C4-2B (cell line): ENCODE measurements at regions not wholly inside any gene's neighbourhood (a gene's known extent, or its start where the extent isn't known, plus 50 kb on each side); places are given as distances from the start of the nearest gene placed in this dataset.

Source experiments
- H3K27ac ChIP-seq: fragments of 450-650 bp; 2 replicates; pipeline ENCODE4 v1.5.1; 2017
- ZFX ChIP-seq: fragments of 450-650 bp; IDR thresholded peaks from 2 replicates; pipeline ENCODE4 v1.6.1; 2017
- TF ChIP-seq, protein P1 (sequence below): fragments of 450-650 bp; conservative IDR thresholded peaks from 2 replicates; pipeline ENCODE4 v1.5.1; 2017; ENCODE audit warnings: mild to moderate bottlenecking

DNA sequence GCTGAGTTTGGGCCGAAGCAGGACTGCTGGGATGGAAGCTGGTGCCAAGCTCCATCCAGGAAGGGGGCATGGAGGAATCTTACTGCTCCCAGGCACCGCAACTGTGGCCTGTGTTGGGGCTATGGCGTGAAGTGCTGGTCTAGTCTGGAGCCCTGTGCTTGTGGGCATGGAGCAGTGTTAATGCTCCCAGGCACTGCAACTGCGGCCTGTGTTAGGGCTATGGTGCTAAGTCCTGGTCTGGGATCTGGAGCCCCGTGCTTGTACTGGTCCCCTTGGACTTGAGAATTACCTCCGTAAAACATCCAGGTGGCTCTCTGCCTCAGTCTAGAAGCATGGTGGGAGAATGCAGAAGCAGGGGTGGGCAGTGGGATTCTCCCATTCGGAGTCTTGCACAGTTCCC, 1379.4 kb upstream of the ACVR2A start:
- no peak for TF ChIP-seq ZFX
- TF ChIP-seq, protein P1, sequence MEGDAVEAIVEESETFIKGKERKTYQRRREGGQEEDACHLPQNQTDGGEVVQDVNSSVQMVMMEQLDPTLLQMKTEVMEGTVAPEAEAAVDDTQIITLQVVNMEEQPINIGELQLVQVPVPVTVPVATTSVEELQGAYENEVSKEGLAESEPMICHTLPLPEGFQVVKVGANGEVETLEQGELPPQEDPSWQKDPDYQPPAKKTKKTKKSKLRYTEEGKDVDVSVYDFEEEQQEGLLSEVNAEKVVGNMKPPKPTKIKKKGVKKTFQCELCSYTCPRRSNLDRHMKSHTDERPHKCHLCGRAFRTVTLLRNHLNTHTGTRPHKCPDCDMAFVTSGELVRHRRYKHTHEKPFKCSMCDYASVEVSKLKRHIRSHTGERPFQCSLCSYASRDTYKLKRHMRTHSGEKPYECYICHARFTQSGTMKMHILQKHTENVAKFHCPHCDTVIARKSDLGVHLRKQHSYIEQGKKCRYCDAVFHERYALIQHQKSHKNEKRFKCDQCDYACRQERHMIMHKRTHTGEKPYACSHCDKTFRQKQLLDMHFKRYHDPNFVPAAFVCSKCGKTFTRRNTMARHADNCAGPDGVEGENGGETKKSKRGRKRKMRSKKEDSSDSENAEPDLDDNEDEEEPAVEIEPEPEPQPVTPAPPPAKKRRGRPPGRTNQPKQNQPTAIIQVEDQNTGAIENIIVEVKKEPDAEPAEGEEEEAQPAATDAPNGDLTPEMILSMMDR, result no peak
- H3K27ac ChIP-seq, result no peak overlapping the region

DNA sequence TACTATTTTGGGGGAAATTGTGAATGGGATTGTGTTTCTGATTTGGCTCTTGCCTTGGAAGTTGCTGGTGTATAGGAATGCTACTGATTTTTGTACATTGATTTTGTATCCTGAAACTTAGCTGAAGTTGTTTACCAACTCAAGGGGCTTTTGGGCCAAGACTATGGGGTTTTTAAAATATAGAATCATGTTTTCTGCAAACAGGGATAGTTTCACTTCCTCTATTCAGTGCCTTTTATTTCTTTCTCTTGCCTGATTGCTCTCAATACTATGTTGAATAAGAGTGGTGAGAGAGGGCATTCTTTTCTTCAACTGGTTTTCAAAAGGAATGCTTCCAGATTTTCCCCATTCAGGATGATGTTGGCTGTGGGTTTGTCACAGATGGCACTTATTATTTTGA, 1383.8 kb upstream of the ACVR2A start:
- no peak for TF ChIP-seq ZFX
- TF ChIP-seq, protein P1, result no peak

DNA sequence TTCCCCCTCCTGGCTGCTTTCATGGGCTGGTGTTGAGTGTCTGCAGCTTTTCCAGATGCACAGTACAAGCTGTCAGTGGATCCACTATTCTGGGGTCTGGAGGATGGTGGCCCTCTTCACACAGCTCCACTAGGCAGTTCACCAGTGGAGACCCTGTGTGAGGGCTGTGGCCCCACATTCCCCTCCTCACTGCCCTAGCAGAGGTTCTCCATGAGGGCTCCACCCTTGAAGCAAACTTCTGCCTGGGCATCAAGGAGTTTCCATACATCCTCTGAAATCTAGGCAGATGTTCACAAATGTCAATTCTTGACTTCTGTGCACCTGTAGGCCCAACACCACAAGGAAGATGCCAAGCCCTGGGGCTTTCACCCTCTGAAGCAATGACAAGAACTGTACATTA, 1386.2 kb upstream of the ACVR2A start:
- no peak overlapping the region for H3K27ac ChIP-seq
- TF ChIP-seq ZFX, result no peak
- TF ChIP-seq, protein P1, result no peak

More for the DNA sequence above, 1383.8 kb upstream of the ACVR2A start:
- no peak overlapping the region for H3K27ac ChIP-seq

DNA sequence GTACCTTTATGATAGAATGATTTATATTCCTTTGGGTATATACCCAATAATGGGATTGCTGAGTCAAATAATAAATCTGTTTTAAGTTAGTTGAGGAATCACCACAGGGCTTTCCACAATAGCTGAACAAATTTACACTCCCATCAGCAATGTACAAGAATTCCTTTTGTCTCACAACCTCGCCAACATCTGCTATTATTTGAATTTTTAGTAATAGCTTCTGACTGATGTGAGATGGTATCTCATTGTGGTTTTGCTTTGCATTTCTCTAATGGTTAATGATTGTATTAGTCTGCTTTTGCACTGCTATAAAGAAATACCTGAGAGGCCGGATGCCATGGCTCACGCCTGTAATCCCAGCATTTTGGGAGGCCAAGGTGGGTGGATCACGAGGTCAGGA, 1387.6 kb upstream of the ACVR2A start:
- H3K27ac ChIP-seq, result no peak overlapping the region
- no peak for TF ChIP-seq ZFX
- TF ChIP-seq, protein P1, result no peak

DNA sequence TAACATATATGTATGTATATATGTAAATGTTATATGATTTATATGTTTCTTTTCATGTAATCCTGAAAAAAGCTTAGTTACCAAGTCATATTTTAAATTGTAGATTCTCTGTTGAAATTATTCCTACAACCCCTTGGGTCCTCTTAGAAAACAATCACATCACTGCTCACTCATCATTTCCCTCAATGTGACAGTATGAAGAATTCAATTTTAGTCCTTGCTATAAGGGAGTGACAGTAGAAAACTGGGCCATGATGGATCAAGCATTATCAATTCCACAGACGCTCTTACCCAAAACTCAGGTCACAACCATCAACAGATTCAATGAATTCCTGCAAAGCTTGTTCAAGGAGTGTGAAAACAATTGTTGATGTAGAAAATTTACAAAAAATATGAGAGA, 1389.5 kb upstream of the ACVR2A start:
- TF ChIP-seq, protein P1, result no peak
- no peak for TF ChIP-seq ZFX
- H3K27ac ChIP-seq, result no peak overlapping the region

DNA sequence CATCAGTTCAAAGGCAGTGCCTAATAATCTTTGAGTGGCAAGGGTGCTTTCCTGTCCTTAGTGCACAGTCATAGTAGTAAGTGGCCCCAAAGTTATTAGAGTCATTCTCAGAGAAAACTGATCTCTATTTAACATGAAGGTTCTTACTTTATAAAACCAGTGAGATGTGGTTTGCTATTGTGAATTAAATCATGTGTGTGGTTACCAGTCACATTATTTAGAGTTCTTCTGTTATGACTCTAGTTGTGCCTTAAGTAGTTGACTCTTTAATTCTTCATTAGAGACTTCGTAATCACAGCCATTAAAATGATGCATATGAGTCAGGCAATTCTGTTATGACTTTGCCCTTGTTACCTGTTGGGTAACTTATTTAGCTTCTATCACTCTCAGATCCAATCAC, 1392.9 kb upstream of the ACVR2A start:
- no peak overlapping the region for H3K27ac ChIP-seq
- TF ChIP-seq, protein P1, result no peak
- no peak for TF ChIP-seq ZFX

DNA sequence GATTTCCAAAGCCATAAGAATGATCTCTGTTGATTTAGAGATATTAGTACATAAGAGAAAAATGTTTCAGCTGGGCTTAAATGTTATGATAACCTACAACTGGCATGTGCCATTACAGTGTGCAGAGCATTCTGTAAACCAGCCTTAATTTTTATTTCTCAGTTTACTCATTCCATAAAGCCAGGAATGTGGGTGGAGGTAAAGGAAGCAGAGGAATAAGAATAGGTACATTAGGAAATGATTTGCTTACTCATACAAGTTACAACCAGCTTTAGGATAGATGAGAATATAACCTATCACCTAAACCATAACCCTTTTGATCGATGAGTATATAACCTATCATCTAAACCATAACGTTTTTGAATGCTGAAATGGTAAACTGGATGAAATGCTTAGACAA, 1394.7 kb upstream of the ACVR2A start:
- no peak overlapping the region for H3K27ac ChIP-seq
- TF ChIP-seq, protein P1, result no peak
- no peak for TF ChIP-seq ZFX
